ENCODE measurements at regions not wholly inside any gene's neighbourhood (a gene's known extent, or its start where the extent isn't known, plus 50 kb on each side); places are given as distances from the start of the nearest gene placed in this dataset.

- DNase-seq, result no peak
Measured at GRCh38 chr13:73590795-73591194, 532.0 kb downstream of the KLF5 start.

- DNase-seq, result no peak
Measured at GRCh38 chr13:73585236-73585635, 526.4 kb downstream of the KLF5 start.

- no peak for DNase-seq
Measured at GRCh38 chr13:73583331-73583730, 524.5 kb downstream of the KLF5 start.

- DNase-seq, result no peak
Measured at GRCh38 chr13:73580513-73581267, 521.9 kb downstream of the KLF5 start.

GRCh38 chr13:73579574-73580274, 520.9 kb downstream of the KLF5 start:
- no peak for DNase-seq

- DNase-seq, result no peak
Measured at GRCh38 chr13:73578251-73578875, 519.6 kb downstream of the KLF5 start.

GRCh38 chr13:73576291-73576690, 517.5 kb downstream of the KLF5 start:
- no peak for DNase-seq

GRCh38 chr13:73572824-73573223, 514.0 kb downstream of the KLF5 start:
- DNase-seq, result no peak

GRCh38 chr13:73571376-73571775, 512.6 kb downstream of the KLF5 start:
- DNase-seq, result no peak

GRCh38 chr13:73556902-73557301, 498.1 kb downstream of the KLF5 start:
- peak in 1 of 51 donors; percentile 1 for DNase-seq

GRCh38 chr13:73556128-73556527, 497.3 kb downstream of the KLF5 start:
- DNase-seq, result no peak

- no peak for DNase-seq
Measured at GRCh38 chr13:73551736-73552135, 492.9 kb downstream of the KLF5 start.

GRCh38 chr13:73549717-73550116, 490.9 kb downstream of the KLF5 start:
- DNase-seq, result no peak

GRCh38 chr13:73548449-73548848, 489.6 kb downstream of the KLF5 start:
- DNase-seq, result peak in 1 of 51 donors; percentile 1

GRCh38 chr13:73547239-73547638, 488.4 kb downstream of the KLF5 start:
- no peak for DNase-seq

GRCh38 chr13:73544175-73544574, 485.4 kb downstream of the KLF5 start:
- no peak for DNase-seq

GRCh38 chr13:73542446-73542845, 483.6 kb downstream of the KLF5 start:
- DNase-seq, result peak in 1 of 51 donors; percentile 33

- peak in 1 of 51 donors; percentile 49 for DNase-seq
Measured at GRCh38 chr13:73536865-73537264, 478.1 kb downstream of the KLF5 start.

- no peak for DNase-seq
Measured at GRCh38 chr13:73535341-73535740, 476.5 kb downstream of the KLF5 start.

- DNase-seq, result peak in 1 of 51 donors; percentile 25
Measured at GRCh38 chr13:73532987-73533510, 474.2 kb downstream of the KLF5 start.

GRCh38 chr13:73532582-73532981, 473.8 kb downstream of the KLF5 start:
- no peak for DNase-seq

GRCh38 chr13:73531014-73531413, 472.2 kb downstream of the KLF5 start:
- no peak for DNase-seq
